Esophagus muscularis mucosa (tissue), 4 donors: ENCODE measurements at regions not wholly inside any gene's neighbourhood (a gene's known extent, or its start where the extent isn't known, plus 50 kb on each side); places are given as distances from the start of the nearest gene placed in this dataset.

ENCODE experiments used
- DNase-seq: peaks from one replicate; pipeline ENCODE4 v3.0.0-alpha.2; 2017; ENCODE audit errors: extremely low spot score
- H3K27ac ChIP-seq, 4 donors: fragments of 200-600 bp; sonication (generic); replicated peaks in 1 of 4; 1 replicate in 3 of 4; 2 replicates in 1 of 4; pipeline ENCODE4 v1.5.1; 2016 to 2019; ENCODE audit warnings: mild to moderate bottlenecking in 1 of 4
- H3K27me3 ChIP-seq, 4 donors: fragments of 200-600 bp; sonication (generic); one replicate each; pipeline versions ENCODE4 v1.5.1 to v1.6.0; 2016 to 2019
- H3K36me3 ChIP-seq, 4 donors: fragments of 200-600 bp; sonication (generic); one replicate each; pipeline ENCODE4 v1.5.1; 2016 to 2019
- H3K4me1 ChIP-seq, 4 donors: fragments of 200-600 bp; sonication (generic); one replicate each; pipeline ENCODE4 v1.5.1; 2016 to 2019
- H3K4me3 ChIP-seq, 4 donors: fragments of 200-600 bp; sonication (generic); 1 replicate in 2 of 4; 2 replicates in 2 of 4; pipeline ENCODE4 v1.5.1; 2016 to 2019; ENCODE audit warnings: mild to moderate bottlenecking in 4 of 4, moderate library complexity in 1 of 4
- H3K9me3 ChIP-seq, 4 donors: fragments of 200-600 bp; sonication (generic); 1 replicate in 3 of 4; 2 replicates in 1 of 4; pipeline ENCODE4 v1.5.1; 2016 to 2019
- CTCF ChIP-seq, 3 experiments: fragments of 200-600 bp in 2 of 3; fragments of 450-650 bp in 1 of 3; sonication (generic) in 2 of 3; IDR thresholded peaks; one replicate each; pipeline ENCODE4 v1.5.1; 2017 to 2019; ENCODE audit warnings: antibody characterized with exemption in 3 of 3, mild to moderate bottlenecking in 2 of 3, moderate library complexity in 1 of 3
- EP300 ChIP-seq: sonication (generic); formaldehyde crosslinking; IDR thresholded peaks from one replicate; pipeline ENCODE4 v1.6.1; 2017; ENCODE audit warnings: antibody characterized with exemption
- POLR2A ChIP-seq: fragments of 450-650 bp; IDR thresholded peaks from one replicate; pipeline ENCODE4 v1.6.1; 2017; ENCODE audit warnings: antibody characterized with exemption, moderate library complexity, mild to moderate bottlenecking, low read depth
- POLR2AphosphoS5 ChIP-seq, 2 donors: sonication (generic); formaldehyde crosslinking; IDR thresholded peaks; one replicate each; pipeline ENCODE4 v1.6.1; 2017; ENCODE audit warnings: antibody characterized with exemption in 2 of 2
- WGBS: methylation state at CpG from one replicate; pipeline ENCODE4 v1.1.5; 2018; 5-methylcytosine and 5-hydroxymethylcytosine counted together
- intact Hi-C: fragments of 100-400 bp; cut with DNase I; formaldehyde crosslinking; loops from one replicate; pipeline ENCODE4 v1.15.1; 2023

GRCh38 chr22:48342732-48343131 lies 1484.9 kb downstream of the BRD1 start:
- Histone ChIP-seq H3K27ac (no peak overlapping the region), H3K27me3 (peaks cover 0 to 68% (median 4%) of the 10 kb centered on the region in 4 donors), H3K9me3 (no peaks in the 10 kb centered on the region), H3K4me3 (no peak overlapping the region), H3K36me3 (no peaks in the 10 kb centered on the region), H3K4me1 (no peaks in the 10 kb centered on the region)
- intact Hi-C loops = no loop called here
- 84% methylated on average over 4 of the region's 4 CpGs for WGBS
- TF ChIP-seq POLR2A (no peak), EP300 (no peak), POLR2AphosphoS5 (IDR thresholded peaks at IDR 0.05) (no peak), CTCF (IDR thresholded peaks at IDR 0.05) (no peak)
- no peak for DNase-seq

DNA sequence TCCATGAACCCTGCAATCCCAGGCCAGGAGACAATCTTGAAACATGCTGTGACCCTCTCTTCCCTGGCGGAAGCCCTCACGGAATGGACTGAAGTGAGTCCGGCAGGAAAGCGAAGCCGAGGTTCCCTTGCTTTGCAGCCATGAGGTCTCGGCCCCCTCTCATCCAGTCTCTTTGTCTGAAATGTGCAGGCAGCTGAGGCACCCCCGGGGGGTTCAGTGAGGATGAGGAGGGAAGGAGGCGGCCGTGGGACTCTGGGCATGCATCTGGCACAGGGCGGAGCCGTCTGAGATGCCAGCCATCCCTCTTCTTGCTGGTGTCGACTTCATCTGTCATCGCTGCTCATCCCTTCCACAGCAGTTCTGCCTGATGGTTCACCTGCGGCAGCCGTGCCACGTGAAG lies 1485.7 kb downstream of the BRD1 start:
- 74% methylated on average over 16 of the region's 16 CpGs for WGBS
- TF ChIP-seq EP300 = no peak
- TF ChIP-seq POLR2AphosphoS5 (IDR thresholded peaks at IDR 0.05) = no peak
- TF ChIP-seq POLR2A = no peak
- no peak for TF ChIP-seq CTCF (IDR thresholded peaks at IDR 0.05)
- intact Hi-C loops = no loop called here
- no peak for DNase-seq
- Histone ChIP-seq H3K27me3 (peaks cover 0 to 67% (median 4%) of the 10 kb centered on the region in 4 donors), H3K36me3 (no peaks in the 10 kb centered on the region), H3K9me3 (no peaks in the 10 kb centered on the region), H3K27ac (no peak overlapping the region), H3K4me1 (no peaks in the 10 kb centered on the region), H3K4me3 (no peak overlapping the region)

DNA sequence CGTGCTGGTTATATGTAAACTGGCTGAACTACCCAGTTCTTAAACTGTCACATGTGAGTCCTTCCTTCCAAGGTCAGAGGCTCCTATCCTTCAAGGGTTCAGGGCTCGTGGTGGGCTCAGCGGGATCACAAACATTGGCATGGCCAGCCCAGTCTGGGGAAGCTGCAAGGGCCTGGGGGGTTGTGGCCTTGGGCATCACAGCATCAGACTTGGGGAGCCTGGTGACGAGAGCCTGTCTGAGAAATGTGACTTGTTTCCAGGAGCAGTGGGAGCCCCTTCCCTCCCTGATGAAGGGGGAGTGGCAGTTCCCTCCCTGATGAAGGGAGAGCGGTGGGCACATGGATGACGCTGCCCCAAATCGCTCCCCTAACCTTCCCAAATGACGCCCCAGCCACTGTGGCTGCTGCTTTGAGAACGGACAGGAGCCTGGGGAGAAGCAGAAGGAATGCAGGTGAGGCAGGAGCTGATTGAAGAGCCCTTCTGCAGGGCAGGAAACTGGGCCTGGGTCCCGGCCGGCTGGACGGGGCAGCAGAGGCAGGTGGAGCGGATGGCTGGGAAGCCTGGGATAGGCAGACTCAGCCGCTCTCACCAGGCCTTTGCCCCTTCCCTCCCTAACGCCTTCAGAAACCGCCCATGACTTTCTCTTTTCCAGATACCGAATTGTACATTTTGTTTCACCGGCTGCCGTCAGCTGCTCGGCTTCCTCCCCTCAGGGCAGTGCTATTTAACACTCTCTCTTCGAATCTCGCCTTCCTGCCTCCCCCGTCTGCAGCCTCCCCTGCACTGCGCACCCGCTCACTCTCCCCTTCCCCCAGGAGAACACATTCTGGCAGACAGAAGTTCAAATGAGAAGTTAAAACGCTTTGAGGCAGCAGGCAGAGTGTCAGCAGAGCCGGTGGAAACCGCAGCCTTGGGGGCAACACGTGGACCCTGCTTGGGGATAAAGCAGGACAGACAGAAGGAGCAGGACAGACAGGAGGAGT lies 1486.7 kb downstream of the BRD1 start:
- no peaks in the 10 kb centered on the region for H3K4me1 ChIP-seq
- no peak for DNase-seq
- 21% methylated on average over 24 of the region's 29 CpGs for WGBS
- H3K4me3 ChIP-seq = no peak overlapping the region
- H3K36me3 ChIP-seq = no peaks in the 10 kb centered on the region
- H3K27me3 ChIP-seq = peaks cover 0 to 67% (median 4%) of the 10 kb centered on the region in 4 donors
- intact Hi-C loops = no loop called here
- H3K9me3 ChIP-seq = no peaks in the 10 kb centered on the region
- H3K27ac ChIP-seq = no peak overlapping the region
- TF ChIP-seq CTCF (IDR thresholded peaks at IDR 0.05) = no peak
- TF ChIP-seq POLR2A = no peak

DNA sequence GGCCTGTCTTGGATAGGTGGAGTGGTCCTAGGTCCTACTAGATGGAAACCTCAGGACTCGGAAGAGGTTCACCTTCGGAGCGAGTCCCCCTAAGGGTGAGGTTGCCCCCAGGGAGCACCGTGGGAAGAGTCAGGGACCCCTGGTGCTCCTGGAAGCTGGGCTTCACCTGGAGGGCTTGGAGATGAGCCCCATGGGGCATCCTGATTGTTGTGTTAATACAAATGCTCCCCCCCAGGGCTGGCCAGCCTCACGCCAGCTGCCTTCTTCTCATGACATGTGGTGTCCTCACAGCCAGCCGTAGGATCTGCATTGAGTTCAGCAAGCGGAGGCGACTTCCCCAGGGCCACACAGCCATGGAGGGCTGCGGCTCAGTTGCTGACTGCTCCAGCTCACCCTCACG lies 1487.5 kb downstream of the BRD1 start:
- no peaks in the 10 kb centered on the region for H3K36me3 ChIP-seq
- H3K9me3 ChIP-seq = no peaks in the 10 kb centered on the region
- 86% methylated on average over 6 of the region's 10 CpGs for WGBS
- H3K27me3 ChIP-seq = peaks cover 0 to 68% (median 4%) of the 10 kb centered on the region in 4 donors
- DNase-seq = no peak
- no peak for TF ChIP-seq CTCF (IDR thresholded peaks at IDR 0.05)
- H3K4me1 ChIP-seq = no peaks in the 10 kb centered on the region
- H3K27ac ChIP-seq = no peak overlapping the region
- intact Hi-C loops = no loop called here
- no peak overlapping the region for H3K4me3 ChIP-seq
